Activated naive CD8-positive, alpha-beta T cell treated with anti-CD3 and anti-CD28 coated beads, Interleukin-2, amount 50 U/mL, for 24 hours (primary cell): ENCODE measurements at regions not wholly inside any gene's neighbourhood (a gene's known extent, or its start where the extent isn't known, plus 50 kb on each side); places are given as distances from the start of the nearest gene placed in this dataset.
A peak's percentile ranks its signal among the peaks of the same experiment; 100 is the strongest.
"Not testable (repeated sequence)": the region's sequence is repeated elsewhere in the genome, so short reads cannot be mapped to it uniquely, and the experiment has no call there.

Source experiments
- ATAC-seq: fragments of 150-1000 bp; cut with Tn5 transposase; one replicate; pipeline ENCODE4 v1.10.0; 2021
- DNase-seq: peaks from one replicate; pipeline ENCODE4 v3.0.0; 2021
- H3K27ac Mint-ChIP-seq: one replicate; pipeline ENCODE4 v1.8.0; 2021; ENCODE audit warnings: mild to moderate bottlenecking, mixed read lengths
- H3K27me3 Mint-ChIP-seq: one replicate; pipeline ENCODE4 v1.8.0; 2021; ENCODE audit warnings: mixed read lengths
- H3K36me3 Mint-ChIP-seq: one replicate; pipeline ENCODE4 v1.8.0; 2021; ENCODE audit warnings: low read depth, mixed read lengths
- H3K4me1 Mint-ChIP-seq: one replicate; pipeline ENCODE4 v1.8.0; 2021; ENCODE audit warnings: mixed read lengths
- H3K4me3 Mint-ChIP-seq: one replicate; pipeline ENCODE4 v1.8.0; 2021; ENCODE audit warnings: mild to moderate bottlenecking, moderate library complexity, mixed read lengths
- H3K9me3 Mint-ChIP-seq: one replicate; pipeline ENCODE4 v1.8.0; 2021; ENCODE audit warnings: mixed read lengths

- Mint-ChIP-seq H3K4me3 (no peak overlapping the region), H3K36me3 (no peaks in the 10 kb centered on the region), H3K27me3 (peaks cover 13% of the 10 kb centered on the region), H3K4me1 (no peaks in the 10 kb centered on the region), H3K9me3 (no peaks in the 10 kb centered on the region), H3K27ac (no peak overlapping the region)
- DNase-seq: no peak
- no peak for ATAC-seq
Measured at GRCh38 chr1:64392109-64392508, 77.8 kb upstream of the CACHD1 start.

DNA sequence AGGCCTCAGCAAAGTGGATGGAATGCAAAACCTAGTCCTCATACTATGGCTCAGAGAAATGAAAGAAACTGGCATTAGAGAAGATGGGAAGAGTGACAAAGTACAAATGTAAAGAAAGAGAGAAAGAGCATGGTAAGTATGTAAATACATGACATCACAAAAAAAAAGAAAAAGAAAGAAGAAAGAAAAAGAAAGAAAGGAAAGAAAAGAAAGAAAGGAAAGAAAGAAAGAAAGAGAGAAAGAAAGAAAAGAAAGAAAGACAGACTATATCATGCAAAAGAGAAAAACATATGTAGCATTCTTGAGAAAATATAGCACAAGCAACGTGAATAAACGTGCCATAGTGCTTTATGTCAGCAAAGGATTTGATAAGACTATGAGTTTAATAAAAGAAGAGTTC, 76.1 kb upstream of the CACHD1 start:
- Mint-ChIP-seq H3K4me1 (no peaks in the 10 kb centered on the region), H3K9me3 (no peaks in the 10 kb centered on the region), H3K27me3 (peaks cover 13% of the 10 kb centered on the region), H3K36me3 (no peaks in the 10 kb centered on the region), H3K27ac (no peak overlapping the region), H3K4me3 (no peak overlapping the region)
- DNase-seq (no peak), ATAC-seq (no peak)

GRCh38 chr1:64396817-64397216, 73.1 kb upstream of the CACHD1 start:
- Mint-ChIP-seq H3K27ac (no peak overlapping the region), H3K36me3 (no peaks in the 10 kb centered on the region), H3K27me3 (peaks cover 10% of the 10 kb centered on the region), H3K9me3 (no peaks in the 10 kb centered on the region), H3K4me1 (no peaks in the 10 kb centered on the region), H3K4me3 (no peak overlapping the region)
- ATAC-seq (peak; percentile 40), DNase-seq (no peak)

DNA sequence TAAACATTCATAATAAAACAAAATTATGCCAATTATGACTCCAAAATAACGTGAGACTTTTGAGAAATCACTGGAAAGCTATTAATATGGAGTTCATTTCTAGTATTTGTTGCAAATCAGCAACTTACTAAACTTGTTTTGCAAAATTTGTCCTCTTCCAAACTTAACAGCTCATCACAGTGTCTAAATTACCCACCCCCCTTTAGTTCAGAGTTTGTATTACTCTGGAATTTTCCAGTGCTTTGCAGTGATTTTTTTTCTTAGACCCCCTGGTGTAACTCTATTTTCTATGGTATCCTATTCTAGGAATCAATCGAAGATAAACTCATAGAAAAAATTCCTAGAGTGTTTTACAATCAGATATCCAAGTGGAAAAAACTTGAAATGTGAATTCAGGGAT, 72.4 kb upstream of the CACHD1 start:
- no peak overlapping the region for H3K4me3 Mint-ChIP-seq
- DNase-seq: no peak
- no peak overlapping the region for H3K27ac Mint-ChIP-seq
- peaks cover 10% of the 10 kb centered on the region for H3K27me3 Mint-ChIP-seq
- H3K4me1 Mint-ChIP-seq: no peaks in the 10 kb centered on the region
- H3K9me3 Mint-ChIP-seq: no peaks in the 10 kb centered on the region
- no peaks in the 10 kb centered on the region for H3K36me3 Mint-ChIP-seq
- no peak for ATAC-seq

- H3K4me1 Mint-ChIP-seq: no peaks in the 10 kb centered on the region
- no peaks in the 10 kb centered on the region for H3K36me3 Mint-ChIP-seq
- H3K27me3 Mint-ChIP-seq: peaks cover 6% of the 10 kb centered on the region
- H3K4me3 Mint-ChIP-seq: no peak overlapping the region
- DNase-seq (no peak), ATAC-seq (no peak)
- no peaks in the 10 kb centered on the region for H3K9me3 Mint-ChIP-seq
- no peak overlapping the region for H3K27ac Mint-ChIP-seq
Measured at GRCh38 chr1:64398936-64399335, 71.0 kb upstream of the CACHD1 start.

- ATAC-seq (no peak), DNase-seq (no peak)
- peaks cover 10% of the 10 kb centered on the region for H3K27me3 Mint-ChIP-seq
- no peak overlapping the region for H3K4me3 Mint-ChIP-seq
- H3K9me3 Mint-ChIP-seq: no peaks in the 10 kb centered on the region
- no peak overlapping the region for H3K27ac Mint-ChIP-seq
- no peaks in the 10 kb centered on the region for H3K36me3 Mint-ChIP-seq
- H3K4me1 Mint-ChIP-seq: peaks cover 3% of the 10 kb centered on the region
Measured at GRCh38 chr1:64401285-64401684, 68.6 kb upstream of the CACHD1 start.

- ATAC-seq: no peak
- no peaks in the 10 kb centered on the region for H3K9me3 Mint-ChIP-seq
- peaks cover 16% of the 10 kb centered on the region for H3K27me3 Mint-ChIP-seq
- DNase-seq: no peak
- H3K27ac Mint-ChIP-seq: no peak overlapping the region
- H3K4me3 Mint-ChIP-seq: no peak overlapping the region
- H3K36me3 Mint-ChIP-seq: no peaks in the 10 kb centered on the region
- H3K4me1 Mint-ChIP-seq: peaks cover 3% of the 10 kb centered on the region
Measured at GRCh38 chr1:64403331-64403730, 66.6 kb upstream of the CACHD1 start.

DNA sequence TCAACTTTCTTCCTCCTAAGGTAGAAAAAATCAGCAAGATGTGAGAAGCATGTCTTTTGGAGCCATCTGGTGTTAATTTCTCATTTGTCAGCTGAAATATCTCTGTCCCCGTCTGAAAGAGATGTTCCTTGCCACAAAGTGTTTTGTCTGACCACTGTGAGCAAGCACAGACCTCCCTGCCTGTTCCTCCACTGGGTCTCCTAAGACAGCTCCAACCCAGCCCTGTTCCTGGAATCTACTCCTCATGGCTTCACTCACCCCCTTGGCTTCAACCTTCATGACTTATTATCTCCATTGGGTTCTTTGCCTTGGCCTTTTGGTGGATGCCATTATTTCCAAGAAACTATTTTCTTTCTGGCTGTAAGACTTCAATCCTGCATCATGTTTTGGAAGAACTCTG, 65.7 kb upstream of the CACHD1 start:
- H3K27ac Mint-ChIP-seq: no peak overlapping the region
- H3K36me3 Mint-ChIP-seq: no peaks in the 10 kb centered on the region
- no peak for DNase-seq
- H3K4me3 Mint-ChIP-seq: no peak overlapping the region
- peaks cover 3% of the 10 kb centered on the region for H3K4me1 Mint-ChIP-seq
- H3K9me3 Mint-ChIP-seq: no peaks in the 10 kb centered on the region
- peaks cover 16% of the 10 kb centered on the region for H3K27me3 Mint-ChIP-seq
- no peak for ATAC-seq

DNA sequence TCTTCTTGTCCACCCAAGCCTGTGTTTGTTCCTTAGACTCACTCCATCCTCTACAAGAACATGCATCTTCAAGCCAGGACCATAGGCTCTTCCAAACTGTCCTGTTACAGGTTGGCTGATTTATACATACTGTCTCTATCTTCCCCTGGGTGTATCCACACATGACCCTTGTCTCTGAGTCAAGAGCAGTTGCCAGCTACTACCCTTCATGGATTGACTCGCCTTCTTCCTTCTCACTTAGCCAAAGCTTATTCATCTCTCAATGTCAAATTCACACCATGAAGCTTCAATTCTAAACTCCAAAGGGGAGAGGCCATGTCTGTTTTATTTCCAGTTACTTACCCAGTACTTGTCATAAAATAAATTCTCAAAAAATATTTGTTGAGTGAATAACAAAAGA, 64.1 kb upstream of the CACHD1 start:
- H3K9me3 Mint-ChIP-seq: no peaks in the 10 kb centered on the region
- ATAC-seq (no peak), DNase-seq (no peak)
- no peaks in the 10 kb centered on the region for H3K36me3 Mint-ChIP-seq
- H3K27ac Mint-ChIP-seq: no peak overlapping the region
- peaks cover 13% of the 10 kb centered on the region for H3K27me3 Mint-ChIP-seq
- no peak overlapping the region for H3K4me3 Mint-ChIP-seq
- peaks cover 3% of the 10 kb centered on the region for H3K4me1 Mint-ChIP-seq

DNA sequence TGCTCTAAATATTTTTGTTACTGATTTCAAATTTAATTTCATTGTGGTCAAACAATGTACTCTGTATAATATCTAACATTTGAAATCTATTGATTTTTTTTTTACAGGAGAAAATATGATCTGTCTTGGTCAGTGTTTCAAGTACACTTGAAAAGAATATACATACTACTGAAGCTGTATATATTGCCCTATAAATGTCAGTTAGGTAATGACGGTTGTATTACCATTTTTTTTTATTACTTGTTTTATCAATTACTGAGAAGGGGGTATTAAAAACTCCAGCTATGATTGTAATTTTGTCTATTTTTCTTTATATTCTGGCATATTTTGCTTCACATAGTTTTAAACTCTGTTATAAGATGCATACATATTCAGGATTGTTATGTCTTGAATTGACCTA, 59.7 kb upstream of the CACHD1 start:
- Mint-ChIP-seq H3K36me3 (no peaks in the 10 kb centered on the region), H3K4me3 (no peak overlapping the region), H3K27me3 (peaks cover 13% of the 10 kb centered on the region), H3K4me1 (no peaks in the 10 kb centered on the region), H3K9me3 (no peaks in the 10 kb centered on the region), H3K27ac (no peak overlapping the region)
- ATAC-seq (no peak), DNase-seq (no peak)

DNA sequence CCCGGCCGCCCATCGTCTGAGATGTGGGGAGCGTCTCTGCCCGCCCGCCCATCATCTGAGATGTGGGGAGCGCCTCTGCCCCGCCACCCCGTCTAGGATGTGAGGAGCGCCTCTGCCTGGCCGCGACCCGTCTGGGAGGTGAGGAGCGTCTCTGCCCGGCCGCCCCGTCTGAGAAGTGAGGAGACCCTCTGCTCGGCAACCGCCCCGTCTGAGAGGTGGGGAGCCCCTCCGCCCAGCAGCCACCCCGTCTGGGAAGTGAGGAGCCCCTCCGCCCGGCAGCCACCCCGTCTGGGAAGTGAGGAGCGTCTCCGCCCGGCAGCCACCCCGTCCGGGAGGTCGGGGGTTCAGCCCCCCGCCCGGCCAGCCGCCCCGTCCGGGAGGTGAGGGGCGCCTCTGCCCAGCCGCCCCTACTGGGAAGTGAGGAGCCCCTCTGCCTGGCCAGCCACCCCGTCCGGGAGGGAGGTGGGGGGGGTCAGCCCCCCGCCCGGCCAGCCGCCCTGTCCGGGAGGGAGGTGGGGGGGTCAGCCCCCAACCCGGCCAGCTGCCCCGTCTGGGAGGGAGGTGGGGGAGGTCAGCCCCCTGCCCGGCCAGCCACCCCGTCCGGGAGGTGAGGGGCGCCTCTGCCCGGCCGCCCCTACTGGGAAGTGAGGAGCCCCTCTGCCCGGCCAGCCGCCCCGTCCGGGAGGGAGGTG, 54.9 kb upstream of the CACHD1 start:
- not testable (repeated sequence) for H3K9me3 Mint-ChIP-seq, H3K4me1 Mint-ChIP-seq, ATAC-seq, H3K36me3 Mint-ChIP-seq, H3K27ac Mint-ChIP-seq, H3K4me3 Mint-ChIP-seq, DNase-seq, H3K27me3 Mint-ChIP-seq

- H3K27ac Mint-ChIP-seq: no peak overlapping the region
- no peak for DNase-seq
- no peaks in the 10 kb centered on the region for H3K9me3 Mint-ChIP-seq
Measured at GRCh38 chr1:64417803-64418202, 52.1 kb upstream of the CACHD1 start.

More at GRCh38 chr1:64417803-64418202, 52.1 kb upstream of the CACHD1 start:
- ATAC-seq: no peak
- H3K4me3 Mint-ChIP-seq: no peak overlapping the region
- no peaks in the 10 kb centered on the region for H3K36me3 Mint-ChIP-seq
- no peaks in the 10 kb centered on the region for H3K4me1 Mint-ChIP-seq
- H3K27me3 Mint-ChIP-seq: no peaks in the 10 kb centered on the region
